ENCODE measurements at regions not wholly inside any gene's neighbourhood (a gene's known extent, or its start where the extent isn't known, plus 50 kb on each side); places are given as distances from the start of the nearest gene placed in this dataset.
"Not testable (repeated sequence)": the region's sequence is repeated elsewhere in the genome, so short reads cannot be mapped to it uniquely, and the experiment has no call there.

DNA sequence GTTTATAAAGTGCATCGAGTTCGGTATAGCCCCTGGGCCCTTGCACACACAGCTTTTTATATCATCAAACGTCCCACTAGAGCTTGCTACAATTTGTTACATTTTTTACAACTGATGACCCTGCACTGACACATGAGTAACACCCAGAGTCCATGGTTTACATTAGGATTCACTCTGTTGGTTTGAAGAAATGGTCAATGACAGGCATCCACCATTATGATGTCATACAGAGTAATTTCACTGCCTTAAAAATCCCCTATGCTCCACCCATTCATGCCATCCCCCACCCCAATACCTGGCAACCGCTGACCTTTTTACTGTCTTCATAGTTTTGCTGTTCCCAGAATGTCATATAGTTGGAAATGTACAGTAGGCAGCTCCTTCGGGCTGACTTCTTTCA, 130.2 kb downstream of the MED10 start:
- TF ChIP-seq, protein P1, sequence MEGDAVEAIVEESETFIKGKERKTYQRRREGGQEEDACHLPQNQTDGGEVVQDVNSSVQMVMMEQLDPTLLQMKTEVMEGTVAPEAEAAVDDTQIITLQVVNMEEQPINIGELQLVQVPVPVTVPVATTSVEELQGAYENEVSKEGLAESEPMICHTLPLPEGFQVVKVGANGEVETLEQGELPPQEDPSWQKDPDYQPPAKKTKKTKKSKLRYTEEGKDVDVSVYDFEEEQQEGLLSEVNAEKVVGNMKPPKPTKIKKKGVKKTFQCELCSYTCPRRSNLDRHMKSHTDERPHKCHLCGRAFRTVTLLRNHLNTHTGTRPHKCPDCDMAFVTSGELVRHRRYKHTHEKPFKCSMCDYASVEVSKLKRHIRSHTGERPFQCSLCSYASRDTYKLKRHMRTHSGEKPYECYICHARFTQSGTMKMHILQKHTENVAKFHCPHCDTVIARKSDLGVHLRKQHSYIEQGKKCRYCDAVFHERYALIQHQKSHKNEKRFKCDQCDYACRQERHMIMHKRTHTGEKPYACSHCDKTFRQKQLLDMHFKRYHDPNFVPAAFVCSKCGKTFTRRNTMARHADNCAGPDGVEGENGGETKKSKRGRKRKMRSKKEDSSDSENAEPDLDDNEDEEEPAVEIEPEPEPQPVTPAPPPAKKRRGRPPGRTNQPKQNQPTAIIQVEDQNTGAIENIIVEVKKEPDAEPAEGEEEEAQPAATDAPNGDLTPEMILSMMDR (IDR thresholded peaks at IDR 0.05; ENCODE audit: poor library complexity, severe bottlenecking): no peak
- Histone ChIP-seq H3K27ac (ENCODE audit: poor library complexity, severe bottlenecking) (no peak overlapping the region), H3K36me3 (ENCODE audit: low read depth) (no peaks in the 10 kb centered on the region), H3K4me1 (ENCODE audit: insufficient read depth, poor library complexity, severe bottlenecking) (no peaks in the 10 kb centered on the region), H3K4me3 (ENCODE audit: severe bottlenecking) (no peak overlapping the region), H3K27me3 (ENCODE audit: insufficient read depth, poor library complexity, severe bottlenecking) (no peaks in the 10 kb centered on the region), H3K9me3 (ENCODE audit: severe bottlenecking) (no peaks in the 10 kb centered on the region)
- no peak for DNase-seq (ENCODE audit: low spot score)
- no peak for ATAC-seq (ENCODE audit: low read depth)

DNA sequence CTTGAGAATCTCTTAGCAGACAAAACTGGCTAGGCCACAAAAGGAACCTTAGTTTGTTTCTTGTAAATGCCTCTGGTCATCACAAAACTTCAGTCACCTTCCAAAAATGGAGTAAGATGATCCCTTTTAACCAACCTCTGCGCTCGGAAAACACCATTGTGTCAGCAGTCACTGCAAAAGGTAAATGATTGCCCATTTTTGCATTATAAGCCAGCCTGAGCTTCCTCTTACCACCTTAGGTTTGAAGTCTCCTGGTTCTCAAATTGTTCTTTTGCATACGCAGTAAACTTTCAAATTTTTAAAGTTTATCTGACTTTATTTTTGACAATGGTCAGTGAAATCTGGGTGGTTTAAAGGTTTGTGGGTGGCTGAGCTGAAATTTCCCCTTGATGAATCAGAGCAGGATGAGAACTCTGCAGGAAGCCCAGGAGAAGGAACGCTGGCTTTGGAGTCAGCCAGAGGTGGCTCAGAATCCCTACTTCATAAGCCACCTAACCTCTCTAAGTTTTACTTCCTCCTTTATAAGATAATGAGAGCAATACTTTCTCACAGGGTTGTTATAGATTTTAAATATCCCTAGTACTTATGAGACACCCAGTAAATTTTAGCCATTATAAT, 131.4 kb downstream of the MED10 start:
- Histone ChIP-seq H3K4me3 (ENCODE audit: severe bottlenecking) (no peak overlapping the region), H3K9me3 (ENCODE audit: severe bottlenecking) (no peaks in the 10 kb centered on the region), H3K36me3 (ENCODE audit: low read depth) (no peaks in the 10 kb centered on the region), H3K4me1 (ENCODE audit: insufficient read depth, poor library complexity, severe bottlenecking) (no peaks in the 10 kb centered on the region), H3K27me3 (ENCODE audit: insufficient read depth, poor library complexity, severe bottlenecking) (no peaks in the 10 kb centered on the region), H3K27ac (ENCODE audit: poor library complexity, severe bottlenecking) (no peak overlapping the region)
- TF ChIP-seq, protein P1 (IDR thresholded peaks at IDR 0.05; ENCODE audit: poor library complexity, severe bottlenecking): no peak
- no peak for DNase-seq (ENCODE audit: low spot score)
- peak; percentile 72; the same call in 2 of the 3 replicates for ATAC-seq (ENCODE audit: low read depth)

DNA sequence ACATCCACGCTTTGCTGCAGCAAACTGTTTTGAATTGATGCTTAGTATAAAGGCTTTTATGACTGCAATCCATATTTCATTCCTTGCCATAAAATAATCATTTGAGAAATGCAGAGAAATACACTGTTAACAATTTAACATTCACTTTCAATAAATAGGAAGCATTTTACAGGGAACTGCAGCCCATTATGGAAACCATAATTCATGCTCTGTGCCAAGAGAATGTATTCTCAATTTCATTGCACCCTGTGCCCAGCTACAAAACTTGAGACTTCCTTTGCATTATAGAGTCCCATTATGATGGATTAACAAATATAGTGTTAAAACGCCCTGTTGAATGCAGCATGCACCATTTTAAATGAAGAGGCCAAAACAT, 134.0 kb downstream of the MED10 start:
- ATAC-seq (ENCODE audit: low read depth) (no peak), DNase-seq (ENCODE audit: low spot score) (no peak)
- no peaks in the 10 kb centered on the region for H3K4me1 ChIP-seq (ENCODE audit: insufficient read depth, poor library complexity, severe bottlenecking)
- H3K27me3 ChIP-seq (ENCODE audit: insufficient read depth, poor library complexity, severe bottlenecking): no peaks in the 10 kb centered on the region
- peaks cover 7% of the 10 kb centered on the region for H3K9me3 ChIP-seq (ENCODE audit: severe bottlenecking)
- no peak overlapping the region for H3K4me3 ChIP-seq (ENCODE audit: severe bottlenecking)
- no peak overlapping the region for H3K27ac ChIP-seq (ENCODE audit: poor library complexity, severe bottlenecking)
- TF ChIP-seq, protein P1 (IDR thresholded peaks at IDR 0.05; ENCODE audit: poor library complexity, severe bottlenecking): no peak
- H3K36me3 ChIP-seq (ENCODE audit: low read depth): no peaks in the 10 kb centered on the region

DNA sequence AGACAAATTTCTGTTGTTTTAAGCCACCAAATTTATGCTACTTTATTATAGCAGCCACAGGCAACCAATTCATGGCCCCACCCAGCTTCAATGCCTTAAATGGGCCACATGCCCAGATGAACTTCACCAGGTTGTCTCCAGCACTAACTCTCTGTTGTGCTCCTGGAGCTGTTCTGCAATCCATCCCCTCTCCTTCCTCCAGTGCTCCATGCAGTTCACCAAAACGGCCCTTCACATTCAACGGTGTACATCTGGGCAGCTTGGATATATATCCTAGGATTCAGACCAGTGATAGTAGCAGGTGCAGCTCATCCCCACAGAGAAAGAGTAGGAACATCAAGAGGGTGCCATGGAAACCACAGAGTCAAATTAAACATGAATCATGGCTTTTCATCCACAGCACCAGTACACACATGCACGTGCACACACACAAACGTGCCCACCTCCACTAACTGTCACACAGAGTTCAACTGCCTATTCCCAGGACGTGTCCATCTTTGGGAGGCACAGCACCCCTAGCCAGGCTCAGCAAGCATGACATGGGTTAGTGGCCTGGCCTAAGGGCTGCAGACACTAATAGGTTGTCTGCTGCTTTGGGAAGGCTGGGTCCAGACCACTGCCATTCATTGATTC, 134.5 kb downstream of the MED10 start:
- TF ChIP-seq, protein P1 (IDR thresholded peaks at IDR 0.05; ENCODE audit: poor library complexity, severe bottlenecking): no peak
- no peaks in the 10 kb centered on the region for H3K27me3 ChIP-seq (ENCODE audit: insufficient read depth, poor library complexity, severe bottlenecking)
- DNase-seq (ENCODE audit: low spot score): no peak

DNA sequence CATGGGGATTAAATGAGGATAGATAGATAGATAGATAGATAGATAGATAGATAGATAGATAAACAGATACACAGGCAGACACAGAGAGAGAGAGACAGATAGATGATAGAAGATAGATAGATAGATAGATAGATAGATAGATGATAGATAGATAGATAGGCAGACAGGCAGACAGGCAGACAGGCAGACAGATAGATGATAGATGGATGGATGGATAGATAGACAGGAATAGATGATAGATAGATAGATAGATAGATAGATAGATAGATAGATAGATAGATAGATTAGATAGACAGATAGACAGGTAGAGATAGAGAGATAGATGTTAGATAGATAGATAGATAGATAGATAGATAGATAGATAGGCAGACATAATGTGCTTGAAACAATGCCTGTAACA, 137.3 kb downstream of the MED10 start:
- H3K4me1 ChIP-seq (ENCODE audit: insufficient read depth, poor library complexity, severe bottlenecking); H3K36me3 ChIP-seq (ENCODE audit: low read depth); H3K9me3 ChIP-seq (ENCODE audit: severe bottlenecking); ATAC-seq (ENCODE audit: low read depth); DNase-seq (ENCODE audit: low spot score); H3K4me3 ChIP-seq (ENCODE audit: severe bottlenecking); H3K27ac ChIP-seq (ENCODE audit: poor library complexity, severe bottlenecking); H3K27me3 ChIP-seq (ENCODE audit: insufficient read depth, poor library complexity, severe bottlenecking): not testable (repeated sequence)

More for the DNA sequence above, 134.5 kb downstream of the MED10 start:
- peaks cover 7% of the 10 kb centered on the region for H3K9me3 ChIP-seq (ENCODE audit: severe bottlenecking)
- ATAC-seq (ENCODE audit: low read depth): no peak
- H3K27ac ChIP-seq (ENCODE audit: poor library complexity, severe bottlenecking): no peak overlapping the region
- no peak overlapping the region for H3K4me3 ChIP-seq (ENCODE audit: severe bottlenecking)
- H3K36me3 ChIP-seq (ENCODE audit: low read depth): no peaks in the 10 kb centered on the region
- H3K4me1 ChIP-seq (ENCODE audit: insufficient read depth, poor library complexity, severe bottlenecking): no peaks in the 10 kb centered on the region
